Activated CD4-positive, alpha-beta T cell treated with anti-CD3 and anti-CD28 coated beads for 1 hour (primary cell): ENCODE measurements at regions not wholly inside any gene's neighbourhood (a gene's known extent, or its start where the extent isn't known, plus 50 kb on each side); places are given as distances from the start of the nearest gene placed in this dataset.

ENCODE experiments used
- DNase-seq: peaks from one replicate; pipeline ENCODE4 v3.0.0-alpha.2; 2020

- DNase-seq, result no peak
Measured at GRCh38 chr2:58967736-58968135, 726.6 kb upstream of the FANCL start.

- DNase-seq, result no peak
Measured at GRCh38 chr2:58965602-58966001, 724.5 kb upstream of the FANCL start.

- no peak for DNase-seq
Measured at GRCh38 chr2:58959996-58960395, 718.9 kb upstream of the FANCL start.

- no peak for DNase-seq
Measured at GRCh38 chr2:58957188-58957840, 716.2 kb upstream of the FANCL start.

- DNase-seq, result no peak
Measured at GRCh38 chr2:58954880-58955385, 713.8 kb upstream of the FANCL start.

GRCh38 chr2:58951722-58952121 is 710.6 kb upstream of the FANCL start:
- no peak for DNase-seq

GRCh38 chr2:58950795-58951462 is 709.8 kb upstream of the FANCL start:
- DNase-seq, result no peak

- no peak for DNase-seq
Measured at GRCh38 chr2:58939388-58939787, 698.3 kb upstream of the FANCL start.

GRCh38 chr2:58938988-58939387 is 697.9 kb upstream of the FANCL start:
- DNase-seq, result no peak

- no peak for DNase-seq
Measured at GRCh38 chr2:58932801-58933200, 691.7 kb upstream of the FANCL start.

- DNase-seq, result no peak
Measured at GRCh38 chr2:58930537-58930936, 689.4 kb upstream of the FANCL start.

- no peak for DNase-seq
Measured at GRCh38 chr2:58928973-58929372, 687.8 kb upstream of the FANCL start.

GRCh38 chr2:58928391-58928790 is 687.3 kb upstream of the FANCL start:
- DNase-seq, result no peak

- no peak for DNase-seq
Measured at GRCh38 chr2:58926112-58926511, 685.0 kb upstream of the FANCL start.

- DNase-seq, result no peak
Measured at GRCh38 chr2:58925676-58926081, 684.6 kb upstream of the FANCL start.

- DNase-seq, result no peak
Measured at GRCh38 chr2:58923869-58924268, 682.7 kb upstream of the FANCL start.

- DNase-seq, result no peak
Measured at GRCh38 chr2:58922245-58922644, 681.1 kb upstream of the FANCL start.

GRCh38 chr2:58921676-58922075 is 680.6 kb upstream of the FANCL start:
- DNase-seq, result no peak

- no peak for DNase-seq
Measured at GRCh38 chr2:58920001-58920400, 678.9 kb upstream of the FANCL start.

- no peak for DNase-seq
Measured at GRCh38 chr2:58919316-58919715, 678.2 kb upstream of the FANCL start.

GRCh38 chr2:58918141-58918540 is 677.0 kb upstream of the FANCL start:
- DNase-seq, result no peak

GRCh38 chr2:58917596-58917995 is 676.5 kb upstream of the FANCL start:
- DNase-seq, result no peak

GRCh38 chr2:58916063-58916462 is 674.9 kb upstream of the FANCL start:
- no peak for DNase-seq

GRCh38 chr2:58914733-58915505 is 673.8 kb upstream of the FANCL start:
- DNase-seq, result no peak
